Vagina (tissue), 2 donors: ENCODE measurements at regions not wholly inside any gene's neighbourhood (a gene's known extent, or its start where the extent isn't known, plus 50 kb on each side); places are given as distances from the start of the nearest gene placed in this dataset.

Experiments
- DNase-seq, 2 donors: peaks; one replicate each; pipeline ENCODE4 v3.0.0-alpha.2; 2017; ENCODE audit errors: extremely low spot score in 2 of 2
- H3K27ac ChIP-seq: fragments of 200-600 bp; sonication (generic); one replicate; pipeline ENCODE4 v1.5.1; 2019
- H3K27me3 ChIP-seq: fragments of 200-600 bp; sonication (generic); one replicate; pipeline ENCODE4 v1.5.1; 2019
- H3K36me3 ChIP-seq, 2 donors: fragments of 200-600 bp; sonication (generic); one replicate each; pipeline ENCODE4 v1.5.1; 2017 to 2019
- H3K4me1 ChIP-seq: fragments of 200-600 bp; sonication (generic); one replicate; pipeline ENCODE4 v1.5.1; 2019
- H3K4me3 ChIP-seq, 2 donors: fragments of 200-600 bp; sonication (generic); 1 replicate in 1 of 2; 2 replicates in 1 of 2; pipeline ENCODE4 v1.5.1; 2016 to 2019
- H3K9me3 ChIP-seq: fragments of 200-600 bp; sonication (generic); one replicate; pipeline ENCODE4 v1.5.1; 2019
- POLR2A ChIP-seq, 2 donors: fragments of 450-650 bp; IDR thresholded peaks; one replicate each; pipeline ENCODE4 v1.6.1; 2017; ENCODE audit warnings: antibody characterized with exemption in 2 of 2, mild to moderate bottlenecking in 2 of 2, moderate library complexity in 2 of 2
- POLR2AphosphoS5 ChIP-seq, 2 donors: sonication (generic); formaldehyde crosslinking; IDR thresholded peaks; one replicate each; pipeline ENCODE4 v1.9.0; 2017; ENCODE audit warnings: antibody characterized with exemption in 2 of 2, mild to moderate bottlenecking in 2 of 2, low read depth in 1 of 2; ENCODE audit not compliant: insufficient read depth in 1 of 2
- intact Hi-C: fragments of 100-400 bp; cut with DNase I; formaldehyde crosslinking; loops from one replicate; pipeline ENCODE4 v1.15.1; 2023
- TF ChIP-seq, protein P1 (sequence below), 3 experiments: fragments of 450-650 bp in 2 of 3; fragments of 200-600 bp in 1 of 3; sonication (generic) in 1 of 3; IDR thresholded peaks; one replicate each; pipeline ENCODE4 v1.5.1; 2017 to 2019; ENCODE audit warnings: antibody characterized with exemption in 3 of 3, mild to moderate bottlenecking in 2 of 3, moderate library complexity in 2 of 3

DNA sequence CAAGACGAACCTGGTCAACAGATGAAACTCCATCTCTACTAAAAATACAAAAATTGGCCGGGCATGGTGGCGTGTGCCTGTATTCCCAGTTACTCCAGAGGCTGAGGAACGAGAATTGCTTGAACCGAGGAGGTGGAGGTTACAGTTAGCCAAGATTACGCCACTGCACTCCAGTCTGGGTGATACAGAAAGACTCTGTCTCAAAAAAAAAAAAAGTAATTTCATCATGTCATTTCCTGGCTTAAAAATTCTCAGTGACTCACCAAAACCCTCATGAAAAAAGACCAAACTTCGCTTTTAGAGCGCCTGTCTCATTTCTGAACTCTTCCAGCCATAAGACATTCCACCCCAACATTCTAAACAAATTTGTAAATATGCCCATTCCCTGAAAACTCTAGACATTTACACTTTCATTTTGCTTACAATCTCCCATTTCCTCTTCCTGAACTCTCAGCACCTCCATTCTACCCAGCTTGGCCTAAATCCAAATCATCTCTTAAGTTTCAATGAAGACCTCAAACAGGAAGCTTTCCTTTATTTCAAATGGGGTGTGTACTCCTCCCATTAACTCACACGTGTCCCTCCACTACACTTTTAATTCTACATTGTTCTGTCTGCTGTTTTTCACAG, 50.5 kb upstream of the PRRC2C start:
- H3K27me3 ChIP-seq, result no peaks in the 10 kb centered on the region
- no peaks in the 10 kb centered on the region for H3K9me3 ChIP-seq
- H3K4me1 ChIP-seq, result peaks cover 10% of the 10 kb centered on the region
- intact Hi-C loops, result no loop called here
- peak overlapping the region; percentile 67 for H3K27ac ChIP-seq
- peak overlapping the region in 1 of 2 donors; percentile 7 for H3K4me3 ChIP-seq
- H3K36me3 ChIP-seq, result no peaks in the 10 kb centered on the region
- TF ChIP-seq, protein P1, sequence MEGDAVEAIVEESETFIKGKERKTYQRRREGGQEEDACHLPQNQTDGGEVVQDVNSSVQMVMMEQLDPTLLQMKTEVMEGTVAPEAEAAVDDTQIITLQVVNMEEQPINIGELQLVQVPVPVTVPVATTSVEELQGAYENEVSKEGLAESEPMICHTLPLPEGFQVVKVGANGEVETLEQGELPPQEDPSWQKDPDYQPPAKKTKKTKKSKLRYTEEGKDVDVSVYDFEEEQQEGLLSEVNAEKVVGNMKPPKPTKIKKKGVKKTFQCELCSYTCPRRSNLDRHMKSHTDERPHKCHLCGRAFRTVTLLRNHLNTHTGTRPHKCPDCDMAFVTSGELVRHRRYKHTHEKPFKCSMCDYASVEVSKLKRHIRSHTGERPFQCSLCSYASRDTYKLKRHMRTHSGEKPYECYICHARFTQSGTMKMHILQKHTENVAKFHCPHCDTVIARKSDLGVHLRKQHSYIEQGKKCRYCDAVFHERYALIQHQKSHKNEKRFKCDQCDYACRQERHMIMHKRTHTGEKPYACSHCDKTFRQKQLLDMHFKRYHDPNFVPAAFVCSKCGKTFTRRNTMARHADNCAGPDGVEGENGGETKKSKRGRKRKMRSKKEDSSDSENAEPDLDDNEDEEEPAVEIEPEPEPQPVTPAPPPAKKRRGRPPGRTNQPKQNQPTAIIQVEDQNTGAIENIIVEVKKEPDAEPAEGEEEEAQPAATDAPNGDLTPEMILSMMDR (IDR thresholded peaks at IDR 0.05), result no peak
- TF ChIP-seq POLR2A (IDR thresholded peaks at IDR 0.05) (no peak), POLR2AphosphoS5 (IDR thresholded peaks at IDR 0.05; ENCODE audit: insufficient read depth in 1 of 2, low read depth in 1 of 2) (peak; percentile 5 to 58)
- no peak for DNase-seq
